Body of pancreas (tissue), 4 donors: ENCODE measurements at regions not wholly inside any gene's neighbourhood (a gene's known extent, or its start where the extent isn't known, plus 50 kb on each side); places are given as distances from the start of the nearest gene placed in this dataset.

ENCODE experiments used
- POLR2A ChIP-seq, 3 donors: fragments of 450-650 bp; IDR thresholded peaks; one replicate each; pipeline ENCODE4 v1.6.1; 2016; ENCODE audit warnings: antibody characterized with exemption in 3 of 3, mild to moderate bottlenecking in 2 of 3
- TF ChIP-seq, protein P1 (sequence below), 7 experiments: fragments of 450-650 bp in 4 of 7; fragments of 200-600 bp in 3 of 7; sonication (generic) in 3 of 7; IDR thresholded peaks; one replicate each; pipeline ENCODE4 v1.5.1; 2016 to 2019; ENCODE audit warnings: antibody characterized with exemption in 7 of 7

DNA sequence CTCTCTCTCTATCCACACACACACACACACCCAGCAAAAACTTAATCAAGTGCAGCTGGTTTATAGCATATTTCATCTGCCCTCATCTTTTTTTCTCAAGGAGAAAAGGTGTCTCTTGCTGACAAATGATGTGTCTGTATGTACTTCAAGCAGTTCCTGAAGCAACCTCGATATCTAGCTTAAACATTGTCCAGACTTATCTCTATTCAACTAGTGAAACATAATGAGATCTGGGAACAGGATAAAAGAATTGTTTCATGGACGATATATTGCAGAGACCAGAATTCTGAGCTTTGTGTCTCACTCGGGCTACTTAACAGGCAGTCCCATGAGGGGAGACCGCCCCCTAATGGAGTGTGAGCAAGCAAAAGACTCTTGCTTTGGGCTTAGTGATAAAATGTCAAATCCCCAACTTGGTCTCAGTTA, 929.2 kb upstream of the SOX11 start:
- TF ChIP-seq, protein P1, sequence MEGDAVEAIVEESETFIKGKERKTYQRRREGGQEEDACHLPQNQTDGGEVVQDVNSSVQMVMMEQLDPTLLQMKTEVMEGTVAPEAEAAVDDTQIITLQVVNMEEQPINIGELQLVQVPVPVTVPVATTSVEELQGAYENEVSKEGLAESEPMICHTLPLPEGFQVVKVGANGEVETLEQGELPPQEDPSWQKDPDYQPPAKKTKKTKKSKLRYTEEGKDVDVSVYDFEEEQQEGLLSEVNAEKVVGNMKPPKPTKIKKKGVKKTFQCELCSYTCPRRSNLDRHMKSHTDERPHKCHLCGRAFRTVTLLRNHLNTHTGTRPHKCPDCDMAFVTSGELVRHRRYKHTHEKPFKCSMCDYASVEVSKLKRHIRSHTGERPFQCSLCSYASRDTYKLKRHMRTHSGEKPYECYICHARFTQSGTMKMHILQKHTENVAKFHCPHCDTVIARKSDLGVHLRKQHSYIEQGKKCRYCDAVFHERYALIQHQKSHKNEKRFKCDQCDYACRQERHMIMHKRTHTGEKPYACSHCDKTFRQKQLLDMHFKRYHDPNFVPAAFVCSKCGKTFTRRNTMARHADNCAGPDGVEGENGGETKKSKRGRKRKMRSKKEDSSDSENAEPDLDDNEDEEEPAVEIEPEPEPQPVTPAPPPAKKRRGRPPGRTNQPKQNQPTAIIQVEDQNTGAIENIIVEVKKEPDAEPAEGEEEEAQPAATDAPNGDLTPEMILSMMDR (IDR thresholded peaks at IDR 0.05): peak; percentile 22 to 61 (median 49)
- TF ChIP-seq POLR2A (IDR thresholded peaks at IDR 0.05): no peak
